Chondrocyte (in vitro differentiated cells): ENCODE measurements at regions not wholly inside any gene's neighbourhood (a gene's known extent, or its start where the extent isn't known, plus 50 kb on each side); places are given as distances from the start of the nearest gene placed in this dataset.
A peak's percentile ranks its signal among the peaks of the same experiment; 100 is the strongest.
"Not testable (repeated sequence)": the region's sequence is repeated elsewhere in the genome, so short reads cannot be mapped to it uniquely, and the experiment has no call there.

Experiments used
- DNase-seq: peaks from one replicate; pipeline ENCODE4 v3.0.0; 2021; ENCODE audit warnings: mixed read lengths, low spot score
- H3K27ac Mint-ChIP-seq: one replicate; pipeline ENCODE4 v1.8.0; 2021; ENCODE audit warnings: mild to moderate bottlenecking, moderate library complexity, mixed read lengths; ENCODE audit not compliant: unreplicated experiment
- H3K27me3 Mint-ChIP-seq: 2 replicates; pipeline ENCODE4 v1.8.0; 2021; ENCODE audit warnings: low read depth, mixed read lengths
- H3K36me3 Mint-ChIP-seq: 2 replicates; pipeline ENCODE4 v1.8.0; 2021; ENCODE audit warnings: low read depth, mixed read lengths
- H3K4me1 Mint-ChIP-seq: 2 replicates; pipeline ENCODE4 v1.8.0; 2021; ENCODE audit warnings: low read depth, mild to moderate bottlenecking, mixed read lengths
- H3K4me3 Mint-ChIP-seq: one replicate; pipeline ENCODE4 v1.8.0; 2021; ENCODE audit warnings: mild to moderate bottlenecking, moderate library complexity, mixed read lengths; ENCODE audit not compliant: unreplicated experiment
- H3K9me3 Mint-ChIP-seq: 2 replicates; pipeline ENCODE4 v1.8.0; 2021; ENCODE audit warnings: low read depth, mixed read lengths
- TF ChIP-seq, protein P1 (sequence below): fragments of 200-600 bp; sonication (generic); IDR thresholded peaks from 2 replicates; pipeline ENCODE4 v1.5.0; 2021; ENCODE audit warnings: antibody characterized with exemption, mild to moderate bottlenecking, moderate library complexity

DNA sequence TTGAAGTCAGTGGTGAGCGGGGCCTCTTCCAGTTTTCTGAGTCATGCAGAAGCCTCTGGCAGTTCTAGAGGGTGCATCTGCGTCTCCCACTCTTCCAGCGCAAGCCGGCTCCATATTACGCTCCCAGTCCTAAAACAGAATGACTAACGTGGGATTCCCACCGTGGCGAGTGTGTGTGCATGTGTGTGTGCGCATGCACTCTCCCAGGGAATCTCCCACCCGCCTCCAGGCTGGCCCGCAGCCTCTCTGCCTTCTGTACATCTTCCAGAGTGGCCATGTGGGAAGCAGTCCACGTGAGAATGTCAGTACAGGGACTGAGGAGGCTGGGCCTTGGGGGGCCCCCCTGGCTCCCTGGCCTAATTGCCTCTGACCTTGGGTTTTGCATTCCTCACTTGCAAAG is 87.7 kb downstream of the LSM3 start:
- Mint-ChIP-seq H3K27ac (peak overlapping the region; percentile 8), H3K36me3 (no peaks in the 10 kb centered on the region), H3K4me1 (peaks cover 10% of the 10 kb centered on the region), H3K27me3 (peaks cover 10% of the 10 kb centered on the region), H3K4me3 (no peak overlapping the region), H3K9me3 (peaks cover 4% of the 10 kb centered on the region)
- TF ChIP-seq, protein P1, sequence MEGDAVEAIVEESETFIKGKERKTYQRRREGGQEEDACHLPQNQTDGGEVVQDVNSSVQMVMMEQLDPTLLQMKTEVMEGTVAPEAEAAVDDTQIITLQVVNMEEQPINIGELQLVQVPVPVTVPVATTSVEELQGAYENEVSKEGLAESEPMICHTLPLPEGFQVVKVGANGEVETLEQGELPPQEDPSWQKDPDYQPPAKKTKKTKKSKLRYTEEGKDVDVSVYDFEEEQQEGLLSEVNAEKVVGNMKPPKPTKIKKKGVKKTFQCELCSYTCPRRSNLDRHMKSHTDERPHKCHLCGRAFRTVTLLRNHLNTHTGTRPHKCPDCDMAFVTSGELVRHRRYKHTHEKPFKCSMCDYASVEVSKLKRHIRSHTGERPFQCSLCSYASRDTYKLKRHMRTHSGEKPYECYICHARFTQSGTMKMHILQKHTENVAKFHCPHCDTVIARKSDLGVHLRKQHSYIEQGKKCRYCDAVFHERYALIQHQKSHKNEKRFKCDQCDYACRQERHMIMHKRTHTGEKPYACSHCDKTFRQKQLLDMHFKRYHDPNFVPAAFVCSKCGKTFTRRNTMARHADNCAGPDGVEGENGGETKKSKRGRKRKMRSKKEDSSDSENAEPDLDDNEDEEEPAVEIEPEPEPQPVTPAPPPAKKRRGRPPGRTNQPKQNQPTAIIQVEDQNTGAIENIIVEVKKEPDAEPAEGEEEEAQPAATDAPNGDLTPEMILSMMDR, result no peak
- DNase-seq, result no peak

DNA sequence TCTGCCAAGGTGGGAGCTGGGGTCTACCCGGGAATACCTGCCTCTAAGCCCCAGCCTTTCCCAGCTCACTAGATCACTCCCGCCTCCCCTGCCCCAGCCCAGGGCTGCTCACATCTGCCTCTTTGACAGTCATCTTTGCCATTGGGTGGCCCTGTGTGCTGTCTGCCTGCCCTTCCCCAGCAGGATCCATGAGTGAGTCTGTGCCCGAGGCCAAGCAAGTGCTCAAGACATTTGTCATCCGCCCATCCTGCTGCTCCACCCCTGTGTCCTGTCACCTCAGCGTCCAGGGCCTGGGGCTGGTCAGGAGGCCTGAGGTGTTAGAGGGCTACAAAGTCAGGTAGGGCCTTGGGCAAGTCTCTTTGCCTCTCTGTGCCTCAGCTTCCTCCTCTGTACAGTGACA is 89.4 kb downstream of the LSM3 start:
- DNase-seq, result no peak
- no peak overlapping the region for H3K4me3 Mint-ChIP-seq
- no peak overlapping the region for H3K27ac Mint-ChIP-seq
- peaks cover 4% of the 10 kb centered on the region for H3K9me3 Mint-ChIP-seq
- H3K27me3 Mint-ChIP-seq, result peaks cover 6% of the 10 kb centered on the region
- peaks cover 9% of the 10 kb centered on the region for H3K4me1 Mint-ChIP-seq
- no peaks in the 10 kb centered on the region for H3K36me3 Mint-ChIP-seq
- TF ChIP-seq, protein P1, result no peak

GRCh38 chr3:14268897-14269296 is 90.3 kb downstream of the LSM3 start:
- no peak overlapping the region for H3K27ac Mint-ChIP-seq
- H3K27me3 Mint-ChIP-seq, result peaks cover 3% of the 10 kb centered on the region
- peaks cover 9% of the 10 kb centered on the region for H3K4me1 Mint-ChIP-seq
- no peaks in the 10 kb centered on the region for H3K36me3 Mint-ChIP-seq
- no peak for DNase-seq
- H3K4me3 Mint-ChIP-seq, result no peak overlapping the region
- TF ChIP-seq, protein P1, result no peak
- H3K9me3 Mint-ChIP-seq, result peaks cover 4% of the 10 kb centered on the region

GRCh38 chr3:14272041-14272958 is 93.7 kb downstream of the LSM3 start:
- not testable (repeated sequence) for H3K36me3 Mint-ChIP-seq, H3K9me3 Mint-ChIP-seq, H3K27ac Mint-ChIP-seq, H3K4me1 Mint-ChIP-seq, DNase-seq, H3K4me3 Mint-ChIP-seq, H3K27me3 Mint-ChIP-seq

DNA sequence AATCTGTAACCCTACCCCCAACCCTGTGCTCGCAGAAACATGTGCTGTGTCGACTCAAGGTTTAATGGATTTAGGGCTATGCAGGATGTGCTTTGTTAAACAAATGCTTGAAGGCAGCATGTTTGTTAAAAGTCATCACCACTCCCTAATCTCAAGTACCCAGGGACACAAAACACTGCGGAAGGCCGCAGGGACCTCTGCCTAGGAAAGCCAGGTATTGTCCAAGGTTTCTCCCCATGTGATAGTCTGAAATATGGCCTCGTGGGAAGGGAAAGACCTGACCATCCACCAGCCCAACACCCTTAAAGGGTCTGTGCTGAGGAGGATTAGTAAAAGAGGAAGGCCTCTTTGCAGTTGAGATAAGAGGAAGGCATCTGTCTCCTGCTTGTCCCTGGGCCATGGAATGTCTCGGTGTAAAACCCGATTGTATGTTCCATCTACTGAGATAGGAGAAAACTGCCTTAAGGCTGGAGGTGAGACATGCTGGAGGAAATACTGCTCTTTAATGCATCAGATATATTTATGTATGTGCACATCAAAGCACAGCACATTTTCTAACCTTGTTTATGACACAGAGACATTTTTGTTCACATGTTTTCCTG is 94.4 kb downstream of the LSM3 start:
- not testable (repeated sequence) for H3K36me3 Mint-ChIP-seq, H3K27ac Mint-ChIP-seq, H3K27me3 Mint-ChIP-seq, H3K9me3 Mint-ChIP-seq, H3K4me3 Mint-ChIP-seq, H3K4me1 Mint-ChIP-seq, DNase-seq

GRCh38 chr3:14273901-14274611 is 95.4 kb downstream of the LSM3 start:
- Mint-ChIP-seq H3K27me3 (peaks cover 3% of the 10 kb centered on the region), H3K27ac (no peak overlapping the region), H3K36me3 (no peaks in the 10 kb centered on the region), H3K9me3 (peaks cover 2% of the 10 kb centered on the region), H3K4me3 (no peak overlapping the region), H3K4me1 (no peaks in the 10 kb centered on the region)
- TF ChIP-seq, protein P1, result no peak
- no peak for DNase-seq
